Right lung (tissue), 2 donors: ENCODE measurements at regions not wholly inside any gene's neighbourhood (a gene's known extent, or its start where the extent isn't known, plus 50 kb on each side); places are given as distances from the start of the nearest gene placed in this dataset.
A peak's percentile ranks its signal among the peaks of the same experiment; 100 is the strongest.

Source experiments
- DNase-seq, 2 donors: peaks; one replicate each; pipeline ENCODE4 v3.0.0-alpha.2; 2013

GRCh38 chr5:6915574-6915973 is 202.3 kb downstream of the TENT4A start:
- DNase-seq, result no peak

GRCh38 chr5:6918255-6918654 is 205.0 kb downstream of the TENT4A start:
- DNase-seq, result no peak

GRCh38 chr5:6920628-6921256 is 207.5 kb downstream of the TENT4A start:
- DNase-seq, result no peak

- no peak for DNase-seq
Observed at GRCh38 chr5:6926491-6927038, 213.3 kb downstream of the TENT4A start.

GRCh38 chr5:6936031-6936430 is 222.8 kb downstream of the TENT4A start:
- DNase-seq, result no peak

- DNase-seq, result no peak
Observed at GRCh38 chr5:6937677-6938076, 224.4 kb downstream of the TENT4A start.

- peak; percentile 2 to 13 for DNase-seq
Observed at GRCh38 chr5:6941631-6942030, 228.4 kb downstream of the TENT4A start.

GRCh38 chr5:6943197-6944112 is 230.2 kb downstream of the TENT4A start:
- no peak for DNase-seq

GRCh38 chr5:6948562-6948961 is 235.3 kb downstream of the TENT4A start:
- no peak for DNase-seq

GRCh38 chr5:6949230-6949629 is 236.0 kb downstream of the TENT4A start:
- DNase-seq, result no peak

GRCh38 chr5:6950250-6950649 is 237.0 kb downstream of the TENT4A start:
- no peak for DNase-seq

- peak in 1 of 2 donors; percentile 7 for DNase-seq
Observed at GRCh38 chr5:6950860-6951259, 237.6 kb downstream of the TENT4A start.

- no peak for DNase-seq
Observed at GRCh38 chr5:6961123-6961522, 247.9 kb downstream of the TENT4A start.

- DNase-seq, result no peak
Observed at GRCh38 chr5:6961837-6962635, 248.8 kb downstream of the TENT4A start.

GRCh38 chr5:6976971-6977370 is 263.7 kb downstream of the TENT4A start:
- no peak for DNase-seq

- no peak for DNase-seq
Observed at GRCh38 chr5:6979061-6979460, 265.8 kb downstream of the TENT4A start.

GRCh38 chr5:6989230-6989629 is 276.0 kb downstream of the TENT4A start:
- DNase-seq, result no peak

- DNase-seq, result no peak
Observed at GRCh38 chr5:6994097-6994496, 280.9 kb downstream of the TENT4A start.

- DNase-seq, result no peak
Observed at GRCh38 chr5:6995115-6995514, 281.9 kb downstream of the TENT4A start.

GRCh38 chr5:7000310-7000709 is 287.1 kb downstream of the TENT4A start:
- DNase-seq, result no peak

- DNase-seq, result no peak
Observed at GRCh38 chr5:7010591-7010990, 297.4 kb downstream of the TENT4A start.

- DNase-seq, result no peak
Observed at GRCh38 chr5:7012057-7012456, 298.8 kb downstream of the TENT4A start.
